ELF-1 (cell line): ENCODE measurements at regions not wholly inside any gene's neighbourhood (a gene's known extent, or its start where the extent isn't known, plus 50 kb on each side); places are given as distances from the start of the nearest gene placed in this dataset.

Experiments used
- DNase-seq: peaks from one replicate; pipeline ENCODE4 v3.0.0-alpha.2; 2016; ENCODE audit warnings: low read depth, low spot score

DNA sequence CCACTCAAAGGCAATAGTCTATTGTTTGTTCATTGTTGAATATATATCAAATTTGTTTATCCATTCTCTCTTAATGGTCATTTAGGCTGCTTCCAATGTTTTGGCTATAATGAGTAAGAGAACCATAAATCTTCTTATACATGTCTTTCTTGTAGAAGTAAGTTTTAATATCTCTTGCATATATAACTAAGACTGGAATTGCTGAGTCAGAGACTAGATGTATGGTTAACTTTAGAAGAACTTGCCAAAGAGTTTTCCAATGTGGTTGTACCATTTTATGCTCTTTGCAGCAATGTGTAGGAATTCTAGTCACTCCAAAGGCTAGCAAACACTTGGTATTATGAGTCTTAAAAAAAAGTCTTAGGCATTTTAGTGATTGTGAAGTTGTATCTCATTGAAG, 610.0 kb upstream of the GCFC2 start:
- no peak for DNase-seq

DNA sequence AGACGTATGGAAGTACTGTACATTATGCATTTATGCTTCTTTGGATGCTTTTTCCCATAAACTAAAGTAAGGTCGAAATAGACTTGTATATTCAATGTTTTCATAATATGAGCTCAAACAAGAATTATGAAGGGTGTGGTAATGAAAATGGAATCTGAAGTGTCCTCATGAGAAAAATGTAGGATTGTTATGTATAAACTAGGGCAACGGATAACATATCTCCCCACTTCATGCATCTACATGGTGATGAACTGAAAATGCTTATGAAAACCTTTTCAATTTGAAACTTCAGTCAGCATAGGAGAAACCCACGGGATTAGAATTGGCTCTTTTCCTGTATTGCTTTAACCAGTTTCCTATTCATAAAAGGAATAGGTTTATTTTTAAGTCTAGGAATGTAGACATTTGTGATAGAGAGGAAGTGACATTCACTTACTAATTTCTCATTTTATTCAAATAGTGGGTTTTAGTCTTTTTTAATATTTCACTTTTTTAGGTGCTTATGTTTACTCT, 608.2 kb upstream of the GCFC2 start:
- no peak for DNase-seq

DNA sequence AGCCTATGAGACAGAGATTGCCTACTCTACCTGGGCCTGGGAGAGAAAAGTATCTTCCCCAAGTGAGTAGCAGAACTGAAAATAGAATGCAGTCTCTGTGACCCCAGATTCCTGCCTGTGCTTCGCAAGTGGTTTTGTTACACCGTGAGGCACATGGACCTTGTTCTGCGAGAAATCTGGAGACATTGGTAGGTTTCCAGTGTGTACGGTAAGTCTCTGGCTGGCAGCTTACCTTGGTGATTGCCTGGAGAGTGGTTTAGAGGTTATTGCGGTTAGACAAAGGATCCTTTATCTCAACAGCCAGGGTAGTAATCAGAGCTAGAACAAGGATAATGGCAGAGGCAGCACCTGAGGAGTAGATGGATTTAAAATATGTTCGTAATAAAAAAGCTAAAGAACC, 606.0 kb upstream of the GCFC2 start:
- no peak for DNase-seq

DNA sequence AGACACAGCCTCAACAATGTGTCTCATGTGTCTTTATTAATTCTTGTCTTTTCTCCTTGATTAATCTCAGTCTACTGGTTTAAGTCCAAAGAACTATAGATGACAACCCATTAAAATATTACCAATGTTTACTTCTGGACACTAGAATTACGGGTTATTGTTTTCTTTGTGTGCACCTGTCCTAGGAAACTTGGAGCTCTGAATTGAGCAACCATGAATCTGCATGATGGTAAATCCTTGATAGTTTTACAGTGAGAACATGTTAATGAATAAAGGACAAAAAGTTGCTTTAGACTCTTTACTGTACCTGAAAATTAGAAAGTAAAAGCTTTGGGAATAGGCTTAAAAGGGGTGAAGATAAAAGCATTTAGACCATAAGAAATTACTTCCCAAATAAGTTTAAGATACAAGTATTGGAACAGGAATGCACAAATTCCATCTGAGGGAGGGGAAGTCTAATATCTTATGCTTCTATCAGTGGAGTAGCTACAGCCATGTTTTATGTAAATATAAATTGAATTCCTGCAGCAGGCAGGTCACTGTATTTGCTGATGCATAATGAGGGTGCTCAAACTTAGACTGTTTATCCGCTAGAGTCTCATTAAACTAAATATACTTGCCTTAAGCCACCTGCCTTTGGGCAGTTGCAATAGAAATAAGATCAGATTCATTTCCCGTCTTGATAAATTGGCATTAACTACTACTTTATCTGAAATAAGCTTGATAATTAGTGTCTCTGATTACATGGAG, 603.7 kb upstream of the GCFC2 start:
- DNase-seq, result no peak

DNA sequence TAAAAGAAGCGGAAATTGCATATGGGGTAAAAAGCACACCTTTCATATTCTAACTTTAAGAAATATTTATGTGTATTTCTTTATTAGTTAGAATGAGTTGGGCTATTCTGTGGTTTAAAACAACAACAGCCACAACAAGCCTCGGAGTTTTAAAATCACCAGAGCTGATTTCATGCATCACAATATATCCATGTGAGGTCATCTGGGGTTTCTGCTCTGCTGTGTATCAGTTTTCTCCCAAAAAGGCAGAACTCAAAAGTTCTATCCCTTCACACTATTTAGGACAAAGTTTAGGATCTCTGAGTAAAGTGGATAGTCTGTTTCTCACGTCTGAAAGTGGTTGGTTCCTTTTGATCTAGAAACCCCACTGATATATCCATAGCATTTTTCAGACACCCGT, 601.5 kb upstream of the GCFC2 start:
- DNase-seq, result no peak

DNA sequence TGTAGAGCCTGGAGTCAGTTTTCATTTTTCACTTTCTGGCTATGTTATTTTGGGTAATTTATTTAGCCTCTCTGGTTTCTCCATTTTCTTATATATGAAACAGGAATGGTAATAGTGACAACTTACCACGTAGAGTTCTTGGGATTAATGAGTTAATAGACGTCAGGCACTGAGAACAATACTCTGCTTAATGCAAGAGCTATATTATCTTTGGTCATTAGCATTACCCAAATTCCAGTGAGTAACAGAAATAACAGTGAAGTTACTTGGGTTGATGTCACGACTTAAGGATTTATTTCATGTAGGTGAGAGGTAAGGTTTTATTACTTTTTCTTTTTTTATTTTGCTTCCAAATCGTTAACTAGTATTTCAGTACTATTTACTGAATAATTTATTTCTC, 601.0 kb upstream of the GCFC2 start:
- no peak for DNase-seq

DNA sequence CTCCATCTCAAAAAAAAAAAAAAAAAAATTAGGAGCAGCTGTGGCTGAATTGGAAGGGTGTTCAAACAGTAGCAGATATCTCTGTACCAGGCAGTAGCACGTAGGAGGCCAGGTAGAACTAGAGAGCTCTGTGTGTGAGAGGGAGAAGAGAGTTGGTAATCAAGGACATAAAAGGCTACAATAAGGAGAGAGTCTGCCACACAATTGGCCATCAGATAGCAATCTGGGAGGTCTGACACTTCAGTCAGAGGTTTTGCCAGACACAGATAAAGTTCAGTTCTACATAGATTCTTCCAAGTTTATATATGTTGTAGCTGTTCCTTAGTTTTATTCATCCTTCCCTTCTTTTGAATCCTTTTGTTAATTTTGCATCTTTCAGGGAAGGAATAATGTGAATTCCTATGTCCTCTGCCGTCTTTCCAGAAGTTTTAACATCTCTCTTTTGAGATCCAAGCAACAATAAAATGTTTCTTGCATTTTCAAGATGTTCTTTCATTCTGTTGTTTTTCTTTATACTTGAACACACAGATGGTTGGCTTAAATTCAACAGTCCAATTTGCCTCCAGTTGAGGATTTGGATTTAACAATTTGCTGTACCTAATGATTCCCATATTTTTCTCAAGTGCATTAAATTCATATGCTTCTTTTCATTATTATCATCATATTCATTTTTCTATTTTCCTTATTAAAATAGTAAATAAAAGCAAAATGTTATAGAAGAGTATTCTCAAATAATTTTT, 600.3 kb upstream of the GCFC2 start:
- no peak for DNase-seq

DNA sequence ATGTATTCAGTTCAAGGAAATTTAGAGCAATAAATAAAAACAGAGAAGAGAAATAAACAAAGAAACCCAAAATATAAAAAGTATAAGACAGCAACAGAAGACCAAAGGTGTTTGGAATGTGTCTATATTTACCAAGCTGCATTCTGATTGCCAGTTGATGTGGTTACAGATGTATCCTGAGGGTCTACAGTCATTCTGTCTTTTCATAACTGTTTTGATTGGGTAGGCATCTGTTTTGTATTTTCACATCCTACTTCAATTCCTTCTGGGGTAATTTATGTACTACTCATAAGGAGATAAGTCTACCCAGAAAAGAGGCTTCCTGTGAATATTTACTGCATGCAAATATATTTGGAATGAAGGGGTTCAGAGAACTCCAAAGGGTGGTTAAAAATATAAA, 596.8 kb upstream of the GCFC2 start:
- DNase-seq, result no peak

DNA sequence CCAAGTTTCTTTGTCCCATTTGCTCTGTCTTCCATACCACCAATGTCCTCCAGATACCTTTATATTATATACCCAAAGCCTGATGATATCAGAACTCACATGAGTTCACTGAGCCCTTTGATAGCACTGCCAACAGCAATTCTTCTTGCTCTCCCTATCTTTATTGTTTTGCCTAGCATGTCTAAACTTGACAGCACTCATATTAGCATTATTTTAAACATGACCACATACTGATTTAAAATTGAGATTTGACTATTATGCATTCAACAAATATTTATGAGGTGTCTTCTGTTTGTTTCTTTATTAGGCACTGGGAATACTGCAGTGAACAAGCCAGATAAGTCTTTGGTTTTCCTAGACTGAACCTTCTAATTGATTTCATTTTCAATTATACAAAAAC, 587.3 kb upstream of the GCFC2 start:
- no peak for DNase-seq

DNA sequence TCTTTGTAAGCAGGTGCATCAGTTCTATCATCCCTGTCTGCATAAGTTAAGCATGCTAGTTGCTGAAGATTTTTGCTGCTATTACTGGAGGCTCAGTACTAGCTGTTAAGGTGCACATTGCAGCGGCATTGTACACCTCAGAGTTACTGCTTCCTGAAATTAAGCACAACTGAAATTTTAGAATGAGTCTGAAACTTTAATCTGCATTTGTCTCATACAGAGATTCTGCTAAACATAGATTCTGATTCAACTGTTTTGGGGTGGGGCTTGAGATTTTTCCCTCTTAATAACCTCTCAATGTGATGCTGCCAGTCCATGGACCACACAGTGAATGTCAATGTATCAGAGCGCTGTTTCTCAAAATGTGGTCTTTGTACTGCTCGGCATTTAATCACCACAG, 585.7 kb upstream of the GCFC2 start:
- DNase-seq, result no peak

DNA sequence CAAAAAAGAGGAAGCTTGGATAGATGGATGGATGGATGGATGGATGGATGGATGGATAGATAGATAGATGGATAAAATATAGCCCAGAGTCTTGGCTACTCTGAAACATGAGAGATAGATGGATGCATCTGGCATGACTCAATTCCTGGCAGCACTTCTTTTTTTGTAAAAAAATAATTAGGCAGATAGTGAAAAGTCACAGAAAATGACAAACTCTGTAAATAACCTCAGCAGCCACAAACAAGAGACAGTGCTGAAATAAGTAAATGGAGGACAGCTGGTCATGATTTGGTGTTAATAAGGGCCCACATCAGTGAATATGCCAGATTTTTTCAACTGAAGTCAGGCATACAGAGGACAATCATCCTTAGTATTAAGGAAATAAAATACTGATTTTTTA, 585.0 kb upstream of the GCFC2 start:
- DNase-seq, result no peak

DNA sequence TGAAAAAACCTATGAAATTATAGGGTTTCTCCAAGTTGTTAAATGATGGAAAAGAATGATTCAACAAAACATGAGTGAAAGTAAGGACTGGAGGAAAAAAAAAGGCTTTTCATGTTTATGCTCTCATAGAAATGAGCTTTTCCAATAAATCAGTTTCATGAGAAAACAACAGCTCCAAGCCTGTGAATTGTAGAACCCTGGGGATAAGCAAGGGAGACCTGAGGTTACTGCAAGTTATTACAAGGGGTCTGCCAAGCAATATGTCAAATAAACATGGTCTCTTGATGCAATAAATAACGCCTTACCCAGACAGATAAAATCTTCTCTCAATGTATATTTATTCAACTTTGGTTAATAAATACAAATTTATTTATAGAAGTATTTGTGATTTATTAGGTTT, 577.9 kb upstream of the GCFC2 start:
- no peak for DNase-seq

DNA sequence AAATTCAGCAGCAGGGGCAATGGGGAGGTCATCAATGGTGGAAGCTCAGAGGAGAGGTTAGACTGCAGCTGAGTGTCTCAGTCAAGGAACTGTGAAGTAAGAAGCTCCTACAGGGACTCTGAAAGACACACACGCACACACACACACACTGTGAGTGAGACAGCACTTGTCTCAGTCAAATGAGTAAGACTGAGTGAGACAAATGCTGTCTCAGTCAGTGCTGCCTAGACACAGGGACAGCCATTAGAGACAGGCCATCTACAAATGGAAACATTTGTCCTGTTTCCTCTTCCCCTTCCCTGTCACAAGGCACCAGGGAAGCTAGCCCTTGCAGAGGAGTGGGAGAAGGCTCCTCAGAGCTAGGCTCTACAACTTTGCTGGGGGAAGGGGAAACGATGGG, 577.4 kb upstream of the GCFC2 start:
- DNase-seq, result no peak

DNA sequence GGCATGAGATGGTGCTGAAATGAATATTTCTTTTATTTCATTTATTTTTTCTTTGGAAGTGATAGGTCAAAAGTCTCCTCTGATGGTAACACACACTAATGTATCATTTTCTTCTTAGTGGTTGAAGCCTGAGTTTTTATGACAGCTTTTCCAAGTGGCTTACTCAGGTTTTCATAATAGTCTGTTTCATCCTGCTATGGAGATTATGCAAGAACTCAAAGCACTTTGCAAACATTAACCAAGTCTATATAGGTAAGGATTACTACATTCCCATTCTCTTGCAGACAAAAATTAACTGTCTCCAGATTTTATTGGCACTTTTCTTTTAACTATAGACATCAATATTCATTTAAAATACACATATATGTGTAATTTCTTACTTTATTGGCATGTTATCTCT, 572.6 kb upstream of the GCFC2 start:
- DNase-seq, result no peak

DNA sequence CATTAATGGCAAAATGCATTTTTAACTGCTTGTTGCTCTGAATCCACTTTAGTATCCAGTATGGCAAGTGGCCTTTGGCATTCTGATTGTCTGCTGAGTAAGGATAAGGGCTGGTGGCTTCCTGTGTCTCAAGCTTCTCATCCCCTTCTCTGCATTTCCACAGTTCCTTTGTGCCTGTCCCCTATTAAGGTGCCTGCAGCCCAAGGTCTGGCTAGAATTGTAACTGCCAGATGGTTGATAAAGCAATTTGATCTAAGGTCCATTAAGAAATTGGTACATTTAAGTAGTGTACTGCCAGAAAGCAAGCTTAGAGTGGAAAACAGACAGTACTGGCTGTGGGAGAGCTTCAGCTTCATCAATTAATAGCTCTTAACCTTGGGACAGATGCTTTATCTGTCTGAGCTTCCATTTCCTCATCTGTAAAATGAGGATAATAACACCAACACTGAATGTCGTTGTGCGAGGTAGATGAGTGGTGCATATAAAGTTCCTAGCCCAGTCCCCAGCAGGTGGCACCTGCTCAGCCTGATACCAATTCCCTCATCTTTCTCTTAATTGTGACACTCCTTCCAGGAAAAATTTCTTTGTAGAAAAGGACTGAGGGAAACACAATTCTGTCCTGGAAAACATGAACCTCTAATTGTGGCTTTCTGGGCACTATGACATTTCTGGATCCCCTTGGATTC, 570.6 kb upstream of the GCFC2 start:
- no peak for DNase-seq

DNA sequence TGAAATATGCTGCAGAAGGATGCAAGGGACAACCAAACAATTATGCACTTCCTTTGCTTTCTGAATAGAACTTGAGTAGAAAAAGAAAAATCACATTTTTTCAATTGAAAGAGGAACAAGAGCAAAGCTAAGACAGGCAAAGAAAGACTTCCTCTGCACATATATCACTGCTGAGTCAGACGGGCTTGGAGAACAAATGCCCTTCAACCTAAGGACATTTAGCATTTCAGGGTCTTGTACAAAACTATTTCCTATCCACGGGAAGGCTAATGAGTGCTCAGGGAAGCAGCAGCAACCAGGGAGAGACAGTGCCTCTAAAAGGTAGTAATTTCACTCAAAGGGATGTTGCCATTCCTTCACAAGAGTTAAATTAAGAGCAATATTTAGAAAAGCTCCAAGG, 570.0 kb upstream of the GCFC2 start:
- no peak for DNase-seq

DNA sequence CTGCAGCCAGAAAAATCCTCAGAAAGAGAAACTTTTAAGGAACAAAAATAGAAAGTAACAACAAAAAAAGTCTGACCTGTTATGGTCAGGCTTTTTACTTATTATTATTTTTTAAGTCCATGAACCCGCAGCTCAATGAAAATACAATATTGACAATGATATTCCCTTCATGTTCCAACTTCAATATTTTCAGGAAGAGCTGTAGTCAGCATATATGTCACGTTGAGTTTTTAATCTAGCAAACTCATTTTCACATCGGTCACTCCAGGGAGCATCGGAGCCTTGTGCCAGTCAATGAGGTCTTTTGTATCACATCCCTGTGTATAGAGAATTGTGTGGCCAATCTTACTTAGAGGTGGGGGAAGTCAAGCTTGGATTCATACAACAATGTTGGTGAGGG, 568.4 kb upstream of the GCFC2 start:
- DNase-seq, result no peak

DNA sequence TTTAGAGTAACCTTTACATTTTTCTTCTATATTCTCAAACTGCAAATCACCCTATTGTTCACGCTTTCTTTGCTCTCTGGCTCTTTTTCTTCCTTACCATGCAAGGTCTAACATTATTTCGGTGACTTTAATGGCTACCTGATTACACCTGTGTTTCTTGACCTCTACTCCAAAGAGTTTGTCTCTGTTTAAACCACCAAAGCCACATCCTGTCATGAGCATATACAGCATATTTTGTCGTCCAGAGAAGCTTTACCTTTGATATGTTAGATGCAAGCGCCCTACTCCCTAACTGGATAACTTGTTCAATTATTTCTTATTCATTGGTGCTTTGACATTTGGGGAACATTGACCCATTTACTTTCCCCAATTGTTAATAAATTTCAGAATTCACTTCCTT, 565.1 kb upstream of the GCFC2 start:
- DNase-seq, result no peak

DNA sequence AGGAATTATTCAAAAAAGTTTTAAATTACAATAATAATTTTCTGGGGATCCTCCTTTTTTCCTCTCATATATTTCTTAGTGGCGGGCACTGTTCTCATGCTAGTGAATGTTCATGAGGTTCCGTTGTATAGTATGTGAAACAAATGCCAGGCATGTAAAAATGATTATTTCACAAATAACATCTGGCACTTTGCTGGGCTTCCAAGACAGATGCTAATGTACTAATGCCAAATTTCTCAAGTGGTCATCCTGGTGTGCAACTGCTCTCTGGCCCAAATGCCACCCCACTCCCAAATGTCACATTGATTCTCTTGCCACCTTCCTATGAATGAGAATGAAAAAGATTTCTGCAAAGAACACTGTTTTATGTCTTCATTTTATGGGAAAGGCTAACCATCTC, 564.0 kb upstream of the GCFC2 start:
- no peak for DNase-seq

DNA sequence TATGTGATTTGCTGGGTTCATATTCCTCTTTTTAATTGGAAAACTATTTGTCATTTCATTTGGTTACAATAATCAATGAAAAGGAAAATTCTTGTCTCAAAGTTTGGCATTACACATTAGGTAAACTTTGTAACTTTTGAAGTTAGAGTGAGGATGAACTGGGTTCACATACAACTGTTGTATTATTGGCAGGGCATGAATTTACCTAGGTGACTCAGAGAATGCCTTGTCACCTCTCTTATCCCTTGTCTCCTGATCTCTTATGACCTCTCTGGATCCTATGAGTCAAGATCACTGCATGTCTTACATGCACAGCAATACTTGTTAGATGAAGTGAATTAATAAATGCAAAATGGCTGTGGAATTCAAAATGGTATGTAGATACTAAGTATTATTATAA, 563.4 kb upstream of the GCFC2 start:
- no peak for DNase-seq

DNA sequence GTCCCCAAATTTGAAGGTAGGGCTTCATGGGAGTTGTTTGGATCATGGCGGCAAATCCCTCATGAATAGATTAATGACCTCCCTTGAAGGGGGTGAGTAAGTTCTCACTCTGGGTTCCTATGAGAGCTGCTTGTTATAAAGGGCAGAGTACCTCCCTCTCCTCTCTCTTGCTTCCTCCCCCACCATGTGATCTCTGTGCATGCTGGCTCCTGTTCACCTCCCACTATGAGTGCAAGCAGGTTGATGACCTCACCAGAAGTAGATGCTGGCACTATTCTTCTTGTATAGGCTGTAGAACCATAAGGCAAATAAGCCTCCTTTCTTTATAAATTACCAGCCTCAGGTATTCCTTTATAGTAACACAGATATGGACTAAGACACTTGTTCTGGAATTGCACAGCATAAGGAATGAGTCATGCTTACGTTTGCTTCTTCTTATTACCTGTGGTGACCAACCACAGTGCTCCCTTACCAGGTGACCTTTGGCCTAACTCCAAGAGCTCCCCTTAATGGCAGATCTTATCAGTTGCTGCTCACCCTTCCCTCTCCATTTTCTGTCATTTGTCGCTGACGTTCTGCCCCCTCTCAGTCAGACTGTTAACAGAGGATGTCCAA, 559.5 kb upstream of the GCFC2 start:
- no peak for DNase-seq

DNA sequence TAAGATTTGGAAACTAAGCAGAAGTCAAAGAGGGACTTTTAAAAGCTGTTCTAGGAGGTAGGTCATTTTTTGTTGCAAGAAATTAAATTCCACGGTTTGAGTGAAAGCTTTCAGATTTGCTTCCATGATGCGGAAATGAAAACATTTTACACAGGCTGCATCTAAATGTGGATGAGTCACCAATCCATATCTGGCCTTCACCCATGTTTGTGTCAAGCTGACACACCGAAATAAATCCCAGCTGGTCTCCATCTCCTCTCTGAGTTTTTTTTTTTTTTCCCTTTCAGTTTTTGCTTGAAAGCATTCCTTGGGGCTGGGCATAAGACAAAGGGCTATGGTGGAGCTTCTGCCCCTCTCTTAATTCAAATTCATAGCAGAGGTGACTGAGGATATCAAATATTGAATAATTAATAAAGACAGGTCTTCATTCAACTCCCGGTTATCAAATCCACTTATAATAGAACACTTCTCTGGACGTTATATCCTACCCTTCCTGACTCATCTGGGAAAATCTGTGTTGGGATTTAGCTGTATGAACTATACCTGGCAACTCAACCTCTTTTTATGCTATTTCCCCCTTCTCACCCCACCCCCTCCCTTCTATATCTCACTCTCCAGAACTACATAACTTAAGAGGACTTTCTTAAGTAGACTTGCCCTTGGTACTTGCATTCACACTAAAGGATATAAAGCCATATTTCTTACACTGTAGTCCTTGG, 558.3 kb upstream of the GCFC2 start:
- DNase-seq, result no peak
